OCI-LY3 (cell line): ENCODE measurements at regions not wholly inside any gene's neighbourhood (a gene's known extent, or its start where the extent isn't known, plus 50 kb on each side); places are given as distances from the start of the nearest gene placed in this dataset.

Experiments used
- CTCF ChIP-seq: fragments of 200-600, 300-600 bp; sonication (generic); IDR thresholded peaks from 2 replicates; pipeline ENCODE4 v1.5.1; 2014; ENCODE audit warnings: antibody characterized with exemption, low read length, low read depth
- EZH2phosphoT487 ChIP-seq: fragments of 200-600 bp; shearing (Covaris generic); IDR thresholded peaks from 2 replicates; pipeline ENCODE4 v1.6.1; 2018; ENCODE audit warnings: antibody characterized with exemption, mixed run types, low read depth

GRCh38 chr11:43573873-43574272 lies 106.7 kb upstream of the HSD17B12 start:
- TF ChIP-seq CTCF: no peak
- TF ChIP-seq EZH2phosphoT487: no peak
